Liver (tissue), 3 donors: ENCODE measurements at regions not wholly inside any gene's neighbourhood (a gene's known extent, or its start where the extent isn't known, plus 50 kb on each side); places are given as distances from the start of the nearest gene placed in this dataset.

Experiments used
- CTCF ChIP-seq: fragments of 150-350 bp; IDR thresholded peaks from 2 replicates; pipeline ENCODE4 v1.5.1; 2017; ENCODE audit warnings: improper control_type of control experiment, low read depth, low read length; ENCODE audit not compliant: missing input control
- FOXA1 ChIP-seq: IDR thresholded peaks from 2 replicates; pipeline ENCODE4 v1.6.1; 2016; ENCODE audit warnings: antibody characterized with exemption
- JUND ChIP-seq, 2 donors: IDR thresholded peaks; 2 replicates each; pipeline ENCODE4 v1.6.1; 2016; ENCODE audit warnings: antibody characterized with exemption in 2 of 2
- MAX ChIP-seq: IDR thresholded peaks from 2 replicates; pipeline ENCODE4 v1.6.1; 2016; ENCODE audit warnings: antibody characterized with exemption
- REST ChIP-seq: IDR thresholded peaks from 2 replicates; pipeline ENCODE4 v1.6.1; 2016; ENCODE audit warnings: antibody characterized with exemption, mild to moderate bottlenecking
- donor health status: healthy.
- donor health status: healthy.

- TF ChIP-seq CTCF (no peak), REST (no peak), MAX (no peak), FOXA1 (no peak), JUND (IDR thresholded peaks at IDR 0.05) (no peak)
These were observed 469.5 kb downstream of the SOX6 start for GRCh38 chr11:15886866-15887265.
